ENCODE measurements at regions not wholly inside any gene's neighbourhood (a gene's known extent, or its start where the extent isn't known, plus 50 kb on each side); places are given as distances from the start of the nearest gene placed in this dataset.

DNA sequence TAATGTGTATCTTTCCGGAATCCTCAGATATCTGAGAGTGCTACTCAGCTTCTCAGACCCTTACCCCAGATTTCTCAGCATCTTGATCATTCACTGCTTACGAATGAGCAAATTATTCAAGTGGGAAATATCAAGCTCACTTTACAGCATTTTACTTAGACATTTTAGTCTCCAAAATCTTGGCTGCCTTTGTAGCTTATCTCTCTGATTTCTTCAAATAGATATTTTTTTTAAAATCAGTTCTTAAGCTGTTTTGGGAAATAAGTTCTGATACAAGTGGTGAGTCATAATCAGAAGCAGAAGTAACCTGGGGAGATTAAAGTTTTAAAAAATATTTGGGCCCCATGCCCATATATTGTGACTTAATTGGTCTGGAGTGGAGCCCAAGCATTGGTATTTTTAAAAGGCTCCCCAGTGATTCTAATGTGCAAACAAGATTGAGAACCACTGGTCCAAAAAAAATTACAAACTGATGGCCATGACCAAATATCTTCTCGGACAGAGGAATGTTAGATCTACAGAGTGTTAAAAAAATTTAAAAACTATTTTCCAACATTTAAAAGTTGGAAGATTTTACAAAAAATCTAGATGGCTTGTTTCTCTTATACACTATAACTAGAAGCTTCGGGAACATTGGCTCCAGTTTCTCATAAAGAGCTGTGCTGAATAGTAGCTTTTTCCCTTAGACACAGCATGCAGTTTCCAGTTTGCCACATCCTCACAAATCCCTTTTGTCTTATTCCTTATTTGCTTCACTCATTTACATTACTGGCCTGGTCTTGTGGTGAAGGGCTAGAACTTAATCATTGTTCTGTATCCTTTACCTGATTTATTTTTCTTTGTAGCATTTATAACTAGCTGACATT lies 87.8 kb upstream of the BMAL1 start:
- no peak for TF ChIP-seq POLR2A (IDR thresholded peaks at IDR 0.05)
- TF ChIP-seq, protein P1, sequence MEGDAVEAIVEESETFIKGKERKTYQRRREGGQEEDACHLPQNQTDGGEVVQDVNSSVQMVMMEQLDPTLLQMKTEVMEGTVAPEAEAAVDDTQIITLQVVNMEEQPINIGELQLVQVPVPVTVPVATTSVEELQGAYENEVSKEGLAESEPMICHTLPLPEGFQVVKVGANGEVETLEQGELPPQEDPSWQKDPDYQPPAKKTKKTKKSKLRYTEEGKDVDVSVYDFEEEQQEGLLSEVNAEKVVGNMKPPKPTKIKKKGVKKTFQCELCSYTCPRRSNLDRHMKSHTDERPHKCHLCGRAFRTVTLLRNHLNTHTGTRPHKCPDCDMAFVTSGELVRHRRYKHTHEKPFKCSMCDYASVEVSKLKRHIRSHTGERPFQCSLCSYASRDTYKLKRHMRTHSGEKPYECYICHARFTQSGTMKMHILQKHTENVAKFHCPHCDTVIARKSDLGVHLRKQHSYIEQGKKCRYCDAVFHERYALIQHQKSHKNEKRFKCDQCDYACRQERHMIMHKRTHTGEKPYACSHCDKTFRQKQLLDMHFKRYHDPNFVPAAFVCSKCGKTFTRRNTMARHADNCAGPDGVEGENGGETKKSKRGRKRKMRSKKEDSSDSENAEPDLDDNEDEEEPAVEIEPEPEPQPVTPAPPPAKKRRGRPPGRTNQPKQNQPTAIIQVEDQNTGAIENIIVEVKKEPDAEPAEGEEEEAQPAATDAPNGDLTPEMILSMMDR (IDR thresholded peaks at IDR 0.05 in 4 of 5, conservative IDR thresholded peaks at IDR 0.05 in 1 of 5) = no peak
